Ovary (tissue), 3 donors: ENCODE measurements at regions not wholly inside any gene's neighbourhood (a gene's known extent, or its start where the extent isn't known, plus 50 kb on each side); places are given as distances from the start of the nearest gene placed in this dataset.

Source experiments
- EP300 ChIP-seq: sonication (generic); formaldehyde crosslinking; IDR thresholded peaks from one replicate; pipeline ENCODE4 v1.6.1; 2017; ENCODE audit warnings: antibody characterized with exemption
- POLR2A ChIP-seq: fragments of 450-650 bp; IDR thresholded peaks from one replicate; pipeline ENCODE4 v1.6.1; 2017; ENCODE audit warnings: antibody characterized with exemption, mild to moderate bottlenecking, moderate library complexity
- TF ChIP-seq, protein P1 (sequence below), 3 donors: fragments of 450-650 bp in 2 of 3; fragments of 200-600 bp in 1 of 3; IDR thresholded peaks; one replicate each; pipeline versions ENCODE4 v1.5.1 to v1.8.0; 2016 to 2022; ENCODE audit warnings: antibody characterized with exemption in 3 of 3, mild to moderate bottlenecking in 1 of 3
- donor health status: DM: no; HTN: no; CAD: no.

DNA sequence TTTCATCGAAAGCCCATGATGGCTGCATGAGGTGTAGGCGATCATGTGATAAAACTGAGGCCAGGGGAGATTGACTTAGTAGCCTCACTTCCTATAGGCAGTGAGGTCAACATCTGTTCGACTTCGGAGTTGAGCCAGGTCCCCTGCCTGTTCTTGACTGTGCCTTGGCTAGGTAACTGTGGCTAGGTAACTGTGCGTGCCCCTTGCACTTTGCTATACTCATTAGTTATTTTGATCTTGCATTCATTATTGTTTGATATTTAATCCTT, 55.0 kb downstream of the CLDN34 start:
- TF ChIP-seq, protein P1, sequence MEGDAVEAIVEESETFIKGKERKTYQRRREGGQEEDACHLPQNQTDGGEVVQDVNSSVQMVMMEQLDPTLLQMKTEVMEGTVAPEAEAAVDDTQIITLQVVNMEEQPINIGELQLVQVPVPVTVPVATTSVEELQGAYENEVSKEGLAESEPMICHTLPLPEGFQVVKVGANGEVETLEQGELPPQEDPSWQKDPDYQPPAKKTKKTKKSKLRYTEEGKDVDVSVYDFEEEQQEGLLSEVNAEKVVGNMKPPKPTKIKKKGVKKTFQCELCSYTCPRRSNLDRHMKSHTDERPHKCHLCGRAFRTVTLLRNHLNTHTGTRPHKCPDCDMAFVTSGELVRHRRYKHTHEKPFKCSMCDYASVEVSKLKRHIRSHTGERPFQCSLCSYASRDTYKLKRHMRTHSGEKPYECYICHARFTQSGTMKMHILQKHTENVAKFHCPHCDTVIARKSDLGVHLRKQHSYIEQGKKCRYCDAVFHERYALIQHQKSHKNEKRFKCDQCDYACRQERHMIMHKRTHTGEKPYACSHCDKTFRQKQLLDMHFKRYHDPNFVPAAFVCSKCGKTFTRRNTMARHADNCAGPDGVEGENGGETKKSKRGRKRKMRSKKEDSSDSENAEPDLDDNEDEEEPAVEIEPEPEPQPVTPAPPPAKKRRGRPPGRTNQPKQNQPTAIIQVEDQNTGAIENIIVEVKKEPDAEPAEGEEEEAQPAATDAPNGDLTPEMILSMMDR (IDR thresholded peaks at IDR 0.05) = no peak
- no peak for TF ChIP-seq POLR2A
- TF ChIP-seq EP300 = no peak
